ENCODE measurements at regions not wholly inside any gene's neighbourhood (a gene's known extent, or its start where the extent isn't known, plus 50 kb on each side); places are given as distances from the start of the nearest gene placed in this dataset.
"Not testable (repeated sequence)": the region's sequence is repeated elsewhere in the genome, so short reads cannot be mapped to it uniquely, and the experiment has no call there.

DNA sequence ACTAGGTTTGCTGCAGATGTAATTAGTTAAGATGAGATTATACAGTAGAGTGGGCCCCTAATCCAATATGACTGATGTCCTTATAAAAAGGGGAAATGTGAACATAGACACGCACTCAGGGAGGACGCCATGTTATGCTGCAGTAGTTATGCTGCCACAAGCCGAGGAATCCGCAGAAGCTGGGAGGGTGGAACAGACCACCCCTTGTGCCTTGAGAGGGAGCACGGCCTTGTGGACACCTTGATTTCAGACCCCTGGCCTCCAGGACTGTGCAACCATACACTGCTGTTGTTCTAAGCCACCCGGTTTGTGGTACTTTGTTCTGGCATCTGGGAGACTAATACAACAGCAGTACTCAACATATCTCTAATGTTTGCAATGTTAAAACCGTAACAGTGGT is 57.9 kb upstream of the HIVEP3 start:
- H3K4me3 Mint-ChIP-seq (ENCODE audit: unreplicated experiment), result no peak overlapping the region
- peaks cover 2% of the 10 kb centered on the region for H3K27me3 Mint-ChIP-seq (ENCODE audit: unreplicated experiment)
- H3K4me1 Mint-ChIP-seq (ENCODE audit: low read depth, unreplicated experiment), result peaks cover 8% of the 10 kb centered on the region
- TF ChIP-seq, protein P1, sequence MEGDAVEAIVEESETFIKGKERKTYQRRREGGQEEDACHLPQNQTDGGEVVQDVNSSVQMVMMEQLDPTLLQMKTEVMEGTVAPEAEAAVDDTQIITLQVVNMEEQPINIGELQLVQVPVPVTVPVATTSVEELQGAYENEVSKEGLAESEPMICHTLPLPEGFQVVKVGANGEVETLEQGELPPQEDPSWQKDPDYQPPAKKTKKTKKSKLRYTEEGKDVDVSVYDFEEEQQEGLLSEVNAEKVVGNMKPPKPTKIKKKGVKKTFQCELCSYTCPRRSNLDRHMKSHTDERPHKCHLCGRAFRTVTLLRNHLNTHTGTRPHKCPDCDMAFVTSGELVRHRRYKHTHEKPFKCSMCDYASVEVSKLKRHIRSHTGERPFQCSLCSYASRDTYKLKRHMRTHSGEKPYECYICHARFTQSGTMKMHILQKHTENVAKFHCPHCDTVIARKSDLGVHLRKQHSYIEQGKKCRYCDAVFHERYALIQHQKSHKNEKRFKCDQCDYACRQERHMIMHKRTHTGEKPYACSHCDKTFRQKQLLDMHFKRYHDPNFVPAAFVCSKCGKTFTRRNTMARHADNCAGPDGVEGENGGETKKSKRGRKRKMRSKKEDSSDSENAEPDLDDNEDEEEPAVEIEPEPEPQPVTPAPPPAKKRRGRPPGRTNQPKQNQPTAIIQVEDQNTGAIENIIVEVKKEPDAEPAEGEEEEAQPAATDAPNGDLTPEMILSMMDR (IDR thresholded peaks at IDR 0.05; ENCODE audit: partially characterized antibody, unreplicated experiment), result no peak
- DNase-seq, result no peak
- H3K36me3 Mint-ChIP-seq (ENCODE audit: unreplicated experiment), result no peaks in the 10 kb centered on the region
- no peak overlapping the region for H3K27ac Mint-ChIP-seq (ENCODE audit: unreplicated experiment)
- H3K9me3 Mint-ChIP-seq (ENCODE audit: unreplicated experiment), result no peaks in the 10 kb centered on the region

DNA sequence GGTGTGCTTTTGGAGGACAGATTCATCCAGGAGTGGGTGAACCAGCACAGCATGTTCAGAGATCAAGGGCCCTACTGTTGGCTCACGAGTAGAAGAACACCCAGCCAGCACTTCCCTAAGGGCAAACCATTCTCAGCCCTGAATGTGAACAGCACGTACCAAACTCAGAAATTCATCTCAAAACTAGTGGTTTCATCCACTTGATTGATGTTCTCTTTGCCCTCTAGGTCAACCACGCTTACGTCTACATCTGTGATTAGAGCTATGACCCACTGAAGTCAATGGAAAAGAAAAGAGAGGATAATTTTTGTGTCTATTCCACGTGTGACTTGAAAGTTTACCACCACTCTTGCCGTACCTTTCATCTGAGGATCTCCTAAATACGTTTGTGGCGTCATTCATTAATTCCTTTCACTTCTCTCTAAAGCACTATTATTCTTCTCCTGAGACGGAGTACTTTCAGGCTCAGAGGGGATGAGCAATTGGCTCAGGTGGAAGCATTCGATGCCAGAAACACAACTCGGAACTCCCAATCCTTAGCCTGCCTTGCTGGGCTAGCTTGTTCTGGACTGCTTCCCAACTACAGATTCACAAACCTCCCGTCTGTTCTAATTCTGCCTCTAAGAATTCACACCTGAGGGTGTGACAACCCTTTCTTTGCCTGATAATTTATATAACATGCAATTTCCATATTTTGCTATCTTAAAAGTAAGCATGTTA is 57.3 kb upstream of the HIVEP3 start:
- peaks cover 2% of the 10 kb centered on the region for H3K27me3 Mint-ChIP-seq (ENCODE audit: unreplicated experiment)
- H3K9me3 Mint-ChIP-seq (ENCODE audit: unreplicated experiment), result no peaks in the 10 kb centered on the region
- H3K4me1 Mint-ChIP-seq (ENCODE audit: low read depth, unreplicated experiment), result peaks cover 7% of the 10 kb centered on the region
- no peaks in the 10 kb centered on the region for H3K36me3 Mint-ChIP-seq (ENCODE audit: unreplicated experiment)
- no peak for DNase-seq
- H3K27ac Mint-ChIP-seq (ENCODE audit: unreplicated experiment), result no peak overlapping the region
- no peak overlapping the region for H3K4me3 Mint-ChIP-seq (ENCODE audit: unreplicated experiment)
- TF ChIP-seq, protein P1 (IDR thresholded peaks at IDR 0.05; ENCODE audit: partially characterized antibody, unreplicated experiment), result no peak

DNA sequence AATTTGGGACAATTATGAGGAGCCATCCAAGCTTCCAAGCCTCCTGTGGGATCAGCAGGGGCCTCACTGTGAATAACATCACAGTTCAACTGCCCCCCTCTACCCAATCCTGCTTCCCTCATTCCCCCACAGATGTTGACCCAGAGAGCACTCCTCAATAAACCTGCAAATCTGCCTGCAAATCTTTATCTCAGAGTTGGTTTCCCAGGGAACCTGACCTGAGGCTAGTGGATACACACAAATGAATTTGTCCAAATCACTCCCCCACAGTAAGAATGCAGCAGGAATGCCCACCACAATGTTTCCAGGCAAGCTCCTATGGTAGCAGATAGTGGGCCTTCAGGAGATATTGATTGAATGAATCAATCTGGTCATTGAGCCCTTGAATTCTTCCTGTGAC is 56.4 kb upstream of the HIVEP3 start:
- H3K27me3 Mint-ChIP-seq (ENCODE audit: unreplicated experiment), result peaks cover 2% of the 10 kb centered on the region
- H3K4me3 Mint-ChIP-seq (ENCODE audit: unreplicated experiment), result no peak overlapping the region
- TF ChIP-seq, protein P1 (IDR thresholded peaks at IDR 0.05; ENCODE audit: partially characterized antibody, unreplicated experiment), result no peak
- DNase-seq, result no peak
- H3K36me3 Mint-ChIP-seq (ENCODE audit: unreplicated experiment), result no peaks in the 10 kb centered on the region
- H3K4me1 Mint-ChIP-seq (ENCODE audit: low read depth, unreplicated experiment), result peaks cover 6% of the 10 kb centered on the region
- H3K9me3 Mint-ChIP-seq (ENCODE audit: unreplicated experiment), result no peaks in the 10 kb centered on the region
- H3K27ac Mint-ChIP-seq (ENCODE audit: unreplicated experiment), result no peak overlapping the region

DNA sequence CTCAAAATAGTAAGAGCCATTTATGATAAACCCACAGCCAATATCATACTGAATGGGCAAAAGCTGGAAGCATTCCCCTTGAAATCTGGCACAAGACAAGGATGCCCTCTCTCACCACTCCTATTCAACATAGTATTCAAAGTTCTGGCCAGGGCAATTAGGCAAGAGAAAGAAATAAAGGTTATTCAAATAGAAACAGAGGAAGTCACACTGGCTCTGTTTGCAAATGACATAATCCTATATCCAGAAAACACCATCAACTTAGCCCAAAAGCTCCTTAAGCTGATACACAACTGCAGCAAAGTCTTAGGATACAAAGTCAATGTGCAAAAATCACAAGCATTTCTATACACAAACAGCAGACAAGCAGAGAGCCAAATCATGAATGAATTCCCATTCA is 49.8 kb upstream of the HIVEP3 start:
- not testable (repeated sequence) for H3K4me1 Mint-ChIP-seq (ENCODE audit: low read depth, unreplicated experiment); H3K27ac Mint-ChIP-seq (ENCODE audit: unreplicated experiment); H3K9me3 Mint-ChIP-seq (ENCODE audit: unreplicated experiment); H3K36me3 Mint-ChIP-seq (ENCODE audit: unreplicated experiment); DNase-seq; H3K27me3 Mint-ChIP-seq (ENCODE audit: unreplicated experiment); H3K4me3 Mint-ChIP-seq (ENCODE audit: unreplicated experiment)
